KBM-7 (cell line): ENCODE measurements at regions not wholly inside any gene's neighbourhood (a gene's known extent, or its start where the extent isn't known, plus 50 kb on each side); places are given as distances from the start of the nearest gene placed in this dataset.
"Not testable (repeated sequence)": the region's sequence is repeated elsewhere in the genome, so short reads cannot be mapped to it uniquely, and the experiment has no call there.

Source experiments
- DNase-seq: peaks from one replicate; pipeline ENCODE4 v3.0.0-alpha.2; 2015
- in situ Hi-C: fragments of 300-500 bp; cut with MboI; formaldehyde crosslinking; loops from 2 replicates; pipeline ENCODE4 v1.14.3; 2020; ENCODE audit warnings: low sequenced_read_pairs, low pct_unique_long_range_greater_than_20kb, mixed read lengths

GRCh38 chr1:234775477-234776246 lies 165.7 kb upstream of the IRF2BP2 start:
- in situ Hi-C loops: no loop called here
- peak; percentile 82 for DNase-seq

GRCh38 chr1:234774971-234775370 lies 165.0 kb upstream of the IRF2BP2 start:
- in situ Hi-C loops: no loop called here
- DNase-seq: peak; percentile 68

GRCh38 chr1:234773936-234774677 lies 164.1 kb upstream of the IRF2BP2 start:
- in situ Hi-C loops: no loop called here
- DNase-seq: no peak

- in situ Hi-C loops: no loop called here
Observed at GRCh38 chr1:234772345-234773147, 162.6 kb upstream of the IRF2BP2 start.

GRCh38 chr1:234771642-234772344 lies 161.8 kb upstream of the IRF2BP2 start:
- in situ Hi-C loops: no loop called here
- DNase-seq: peak; percentile 64

More at GRCh38 chr1:234772345-234773147, 162.6 kb upstream of the IRF2BP2 start:
- DNase-seq: peak; percentile 93

- in situ Hi-C loops: no loop called here
- no peak for DNase-seq
Observed at GRCh38 chr1:234770924-234771540, 161.1 kb upstream of the IRF2BP2 start.

- in situ Hi-C loops: no loop called here
- no peak for DNase-seq
Observed at GRCh38 chr1:234769986-234770795, 160.2 kb upstream of the IRF2BP2 start.

GRCh38 chr1:234769284-234769985 lies 159.5 kb upstream of the IRF2BP2 start:
- DNase-seq: no peak
- in situ Hi-C loops: no loop called here

- in situ Hi-C loops: no loop called here
- DNase-seq: no peak
Observed at GRCh38 chr1:234768569-234769283, 158.7 kb upstream of the IRF2BP2 start.

- in situ Hi-C loops: no loop called here
- no peak for DNase-seq
Observed at GRCh38 chr1:234768171-234768568, 158.2 kb upstream of the IRF2BP2 start.

- DNase-seq: no peak
- in situ Hi-C loops: no loop called here
Observed at GRCh38 chr1:234765672-234766071, 155.7 kb upstream of the IRF2BP2 start.

GRCh38 chr1:234765181-234765580 lies 155.2 kb upstream of the IRF2BP2 start:
- no peak for DNase-seq
- in situ Hi-C loops: no loop called here

- no peak for DNase-seq
- in situ Hi-C loops: no loop called here
Observed at GRCh38 chr1:234763910-234764309, 153.9 kb upstream of the IRF2BP2 start.

- in situ Hi-C loops: no loop called here
- DNase-seq: no peak
Observed at GRCh38 chr1:234763367-234763766, 153.4 kb upstream of the IRF2BP2 start.

- DNase-seq, in situ Hi-C loops: not testable (repeated sequence)
Observed at GRCh38 chr1:234762127-234762526, 152.1 kb upstream of the IRF2BP2 start.

- in situ Hi-C loops: no loop called here
- peak; percentile 37 for DNase-seq
Observed at GRCh38 chr1:234760303-234760723, 150.3 kb upstream of the IRF2BP2 start.

- no peak for DNase-seq
- in situ Hi-C loops: no loop called here
Observed at GRCh38 chr1:234759888-234760287, 149.9 kb upstream of the IRF2BP2 start.
